IPS-NIHi7 (cell line): ENCODE measurements at regions not wholly inside any gene's neighbourhood (a gene's known extent, or its start where the extent isn't known, plus 50 kb on each side); places are given as distances from the start of the nearest gene placed in this dataset.
"Not testable (repeated sequence)": the region's sequence is repeated elsewhere in the genome, so short reads cannot be mapped to it uniquely, and the experiment has no call there.

Experiments
- DNase-seq: peaks from one replicate; pipeline ENCODE4 v3.0.0; 2012; ENCODE audit warnings: mixed read lengths; ENCODE audit errors: extremely low spot score

DNA sequence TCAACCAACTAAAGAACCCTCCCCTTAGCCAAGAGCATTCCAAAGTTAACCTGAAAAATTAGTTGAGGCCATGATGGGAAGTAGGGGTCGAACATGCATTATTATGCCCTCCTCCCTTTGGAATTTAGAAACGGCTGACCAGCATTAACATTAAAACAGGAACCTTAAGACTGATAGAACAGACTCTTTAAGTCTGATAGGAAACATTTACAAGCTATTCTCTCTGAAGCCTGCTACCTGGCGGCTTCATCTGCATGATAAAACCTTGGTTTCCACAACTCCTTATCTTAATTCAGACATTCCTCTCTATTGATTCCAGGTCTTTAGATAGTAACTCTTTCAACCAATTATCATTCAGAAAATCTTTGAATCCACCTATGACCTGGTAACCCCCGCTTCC, 331.0 kb downstream of the CGGBP1 start:
- no peak for DNase-seq

DNA sequence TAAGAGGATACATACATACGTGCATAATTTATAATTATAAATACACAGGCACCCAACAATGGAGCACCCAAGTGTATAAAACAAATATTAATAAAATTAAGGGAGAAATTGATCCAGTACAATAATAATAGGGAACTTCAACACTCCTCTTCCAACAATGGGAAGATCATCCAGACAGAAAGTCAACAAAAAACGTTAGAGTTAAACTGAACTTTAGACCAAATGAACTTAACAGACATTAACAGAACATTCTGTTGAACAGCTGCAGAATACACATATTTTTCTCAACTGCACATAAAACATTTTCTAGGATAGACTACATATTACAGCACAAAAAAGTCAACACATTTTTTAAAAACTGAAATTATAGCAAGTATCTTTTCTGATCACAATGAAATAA, 339.7 kb downstream of the CGGBP1 start:
- no peak for DNase-seq

- no peak for DNase-seq
Observed at GRCh38 chr3:87710511-87710910, 348.3 kb downstream of the CGGBP1 start.

GRCh38 chr3:87710028-87710427, 348.8 kb downstream of the CGGBP1 start:
- DNase-seq = no peak

DNA sequence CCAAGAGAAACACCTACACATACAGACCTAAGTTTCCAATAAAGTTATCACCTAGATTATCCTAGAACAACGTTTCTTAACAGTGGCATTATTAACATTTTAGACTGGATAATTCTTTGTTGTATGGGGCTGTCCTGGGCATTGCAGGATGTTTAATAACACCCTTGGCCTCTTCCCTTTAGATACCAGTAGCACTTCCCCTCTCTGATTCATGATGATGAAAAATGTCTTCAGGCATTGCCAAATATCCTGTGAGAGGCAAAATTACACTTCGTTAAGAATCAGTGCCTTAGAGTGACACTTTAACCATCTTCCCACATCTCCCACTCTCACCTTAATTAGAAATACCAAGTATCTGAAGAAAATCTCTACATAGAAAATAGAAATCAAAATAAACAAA, 352.6 kb downstream of the CGGBP1 start:
- DNase-seq = no peak

DNA sequence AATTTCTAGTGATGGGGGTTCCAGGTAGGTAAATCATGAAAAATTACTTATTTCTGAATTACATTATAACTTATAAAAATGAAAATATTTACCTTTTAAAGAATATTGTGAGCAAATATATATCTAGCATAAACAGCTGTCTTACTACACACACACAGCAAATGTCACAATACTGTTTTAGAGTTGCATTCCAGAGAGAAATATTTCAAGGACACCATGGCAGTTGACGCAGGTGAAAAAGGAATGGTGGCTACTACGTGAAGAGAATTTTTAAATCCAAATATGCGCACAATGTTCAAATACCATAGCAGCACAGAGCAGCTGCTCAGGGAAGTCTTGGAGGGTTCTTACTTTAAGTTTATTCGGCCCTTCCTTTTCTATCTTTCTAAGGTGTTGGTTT, 356.2 kb downstream of the CGGBP1 start:
- no peak for DNase-seq

- no peak for DNase-seq
Observed at GRCh38 chr3:87696124-87697013, 362.4 kb downstream of the CGGBP1 start.

GRCh38 chr3:87694678-87695077, 364.1 kb downstream of the CGGBP1 start:
- DNase-seq = no peak

DNA sequence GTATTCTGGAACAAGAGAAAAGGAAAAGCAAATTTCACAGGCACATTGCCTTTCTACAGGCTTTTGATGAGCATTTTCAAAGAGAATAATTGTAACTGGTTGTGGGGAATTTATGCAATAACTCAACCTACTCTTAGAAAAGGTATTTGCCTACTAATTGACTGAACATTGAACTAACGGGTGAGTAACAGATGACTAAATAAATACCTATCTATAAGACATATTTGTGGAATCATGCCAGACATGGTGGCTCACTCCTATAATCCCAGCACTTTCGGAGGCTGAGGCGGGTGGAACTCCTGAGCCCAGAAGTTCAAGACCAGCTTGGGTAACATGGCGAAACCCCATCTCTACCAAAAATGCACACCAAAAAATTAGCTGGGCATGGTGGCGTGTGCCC, 367.7 kb downstream of the CGGBP1 start:
- no peak for DNase-seq

GRCh38 chr3:87678984-87679660, 379.7 kb downstream of the CGGBP1 start:
- DNase-seq = not testable (repeated sequence)

DNA sequence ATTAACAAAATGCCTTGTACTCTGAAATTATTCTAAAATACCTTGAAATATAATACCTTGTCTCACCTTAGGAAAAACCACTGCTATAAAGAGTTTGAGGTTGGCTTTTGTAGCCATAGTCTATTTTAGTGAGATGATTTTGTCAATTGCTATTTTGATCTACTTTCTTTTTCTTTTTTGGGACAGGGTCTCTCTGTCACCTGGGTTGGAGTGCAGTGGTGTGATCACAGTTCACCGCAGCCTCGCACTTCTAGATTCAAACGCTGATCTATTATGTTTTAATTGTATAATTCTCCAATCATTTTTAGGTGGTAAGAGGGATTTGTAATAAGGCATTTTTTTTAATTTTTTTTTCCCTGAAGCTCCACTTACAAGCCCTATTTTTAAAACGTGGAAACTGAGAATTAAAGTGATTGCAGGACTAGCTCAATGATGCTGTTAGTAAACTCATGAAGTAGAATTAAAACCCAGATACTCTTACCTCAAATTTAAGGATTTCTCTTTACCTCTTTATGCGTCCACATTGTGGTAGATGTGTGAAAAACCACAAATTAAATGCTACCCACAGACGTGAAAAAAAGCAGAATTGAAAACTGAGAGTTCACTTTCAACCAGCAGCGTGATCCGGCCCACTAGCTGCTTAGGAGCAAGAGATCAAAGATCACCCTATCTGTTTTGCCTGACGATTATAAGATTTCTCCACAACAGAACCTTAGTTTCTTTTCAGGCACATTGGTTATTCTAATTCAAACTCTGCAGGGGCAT, 384.2 kb downstream of the CGGBP1 start:
- DNase-seq = no peak

DNA sequence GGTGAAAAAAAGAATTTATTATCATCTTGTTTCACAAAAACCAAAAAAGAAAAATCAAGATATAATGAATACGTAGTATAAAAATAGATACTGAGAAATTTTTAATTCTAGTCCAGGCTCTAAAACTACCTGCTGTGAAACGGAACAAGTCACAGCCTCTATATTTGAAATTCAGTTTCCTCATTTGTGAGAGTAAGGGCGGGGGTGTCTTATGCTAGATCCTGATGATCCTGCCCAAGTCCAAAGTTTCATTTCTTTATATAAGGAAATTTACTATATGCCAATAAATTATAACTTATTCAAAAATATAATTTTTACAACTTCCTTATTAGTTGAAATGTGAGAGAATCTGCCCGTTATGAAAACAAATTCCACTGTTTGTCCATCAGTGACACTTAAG, 385.7 kb downstream of the CGGBP1 start:
- DNase-seq = no peak

- DNase-seq = no peak
Observed at GRCh38 chr3:87654184-87654583, 377.8 kb upstream of the POU1F1 start.

- not testable (repeated sequence) for DNase-seq
Observed at GRCh38 chr3:87653138-87653537, 376.8 kb upstream of the POU1F1 start.

GRCh38 chr3:87634426-87634825, 358.0 kb upstream of the POU1F1 start:
- DNase-seq = no peak

DNA sequence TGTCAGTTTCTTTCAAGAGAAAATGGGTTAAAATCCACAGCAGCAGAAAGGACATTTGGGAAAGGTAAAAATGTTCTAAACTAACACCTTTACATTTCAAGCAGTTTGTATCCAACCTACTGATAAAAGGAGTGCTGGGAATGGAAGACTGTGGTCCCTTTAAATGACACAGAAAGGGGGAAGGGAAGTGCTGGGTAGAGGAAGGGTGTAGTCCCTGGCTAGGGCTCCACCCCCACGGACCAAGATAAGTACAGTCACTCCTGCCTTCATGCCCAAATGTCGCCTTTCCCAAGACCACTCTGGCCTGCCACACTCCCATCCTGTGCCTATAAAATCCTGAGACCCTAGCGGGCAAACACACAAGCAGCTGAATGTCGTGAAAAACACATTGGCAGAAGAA, 350.9 kb upstream of the POU1F1 start:
- DNase-seq = no peak

DNA sequence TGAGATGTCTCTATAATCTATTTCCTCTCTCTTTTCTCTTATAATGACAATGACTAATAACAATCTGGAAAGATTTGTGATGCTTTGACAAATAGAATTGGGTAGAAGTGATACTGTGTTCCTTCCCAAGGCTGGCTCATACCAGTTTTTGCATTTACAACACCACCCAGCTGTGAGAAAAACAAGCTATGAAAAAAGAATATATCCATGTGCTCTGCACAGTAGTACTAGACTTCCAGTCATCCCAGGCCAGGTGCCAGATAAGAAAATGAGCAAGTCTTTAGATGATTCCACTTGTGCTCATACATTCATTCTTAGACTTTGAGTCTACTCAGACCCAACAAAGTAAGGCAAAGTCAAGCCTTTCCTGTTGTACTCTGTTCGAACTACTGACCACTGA, 350.2 kb upstream of the POU1F1 start:
- no peak for DNase-seq

GRCh38 chr3:87625876-87626275, 349.5 kb upstream of the POU1F1 start:
- no peak for DNase-seq

DNA sequence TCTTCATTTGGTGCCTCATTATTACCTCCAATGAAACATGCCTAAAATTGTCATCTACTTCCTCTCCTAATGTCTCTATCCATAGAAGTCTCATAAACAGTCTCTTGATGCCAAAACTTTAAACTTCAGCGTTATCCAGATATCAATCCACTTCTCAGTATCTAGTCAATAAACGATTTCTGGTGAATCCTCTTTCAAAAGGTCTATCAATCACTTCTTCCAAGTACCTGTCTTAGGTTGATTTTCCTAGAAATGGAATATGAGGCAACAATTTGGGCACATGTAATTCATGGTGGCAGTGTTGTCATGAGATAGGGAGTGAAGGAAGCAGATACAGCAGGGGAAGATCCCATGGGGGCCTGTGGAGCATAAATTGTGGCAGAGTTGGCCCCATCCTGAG, 348.5 kb upstream of the POU1F1 start:
- DNase-seq = no peak

DNA sequence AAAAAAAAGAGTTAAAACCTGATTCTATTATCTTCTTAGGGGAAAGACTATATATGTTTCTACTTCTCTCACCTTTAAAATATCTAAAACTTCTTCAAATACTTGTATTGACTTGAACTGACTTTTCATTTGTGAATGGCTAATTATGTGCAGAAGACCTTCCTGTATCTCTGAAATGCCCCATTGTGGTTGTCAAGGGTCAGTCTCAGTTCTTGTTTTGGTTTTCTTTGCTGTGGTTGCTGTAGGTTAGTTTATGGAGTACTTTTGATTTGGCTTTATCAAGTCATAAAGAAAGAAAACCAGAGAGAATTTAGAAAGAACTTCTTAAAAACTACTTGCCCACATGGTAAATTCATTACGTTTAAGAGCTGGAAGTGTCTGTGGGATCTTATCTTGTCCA, 345.3 kb upstream of the POU1F1 start:
- DNase-seq = no peak

GRCh38 chr3:87615506-87615905, 339.1 kb upstream of the POU1F1 start:
- no peak for DNase-seq

DNA sequence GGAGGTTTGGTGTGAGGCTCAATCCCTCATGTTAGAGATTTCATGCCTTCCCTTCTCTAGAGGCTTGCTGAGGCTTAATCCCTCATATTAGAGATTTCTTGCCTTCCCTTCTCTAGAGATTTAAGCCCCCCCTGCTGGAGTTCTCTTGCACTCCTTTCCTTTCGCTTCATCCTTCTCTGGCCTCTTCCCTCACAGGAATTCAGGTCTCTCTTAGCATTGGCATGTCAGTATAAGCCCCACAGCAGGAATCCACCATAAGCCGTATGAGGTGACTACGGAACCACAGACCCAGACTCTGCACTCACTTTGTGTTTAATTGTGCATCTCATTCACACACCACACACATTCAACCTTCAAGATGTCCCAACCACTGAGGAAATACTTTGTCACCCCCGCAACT, 338.6 kb upstream of the POU1F1 start:
- no peak for DNase-seq

DNA sequence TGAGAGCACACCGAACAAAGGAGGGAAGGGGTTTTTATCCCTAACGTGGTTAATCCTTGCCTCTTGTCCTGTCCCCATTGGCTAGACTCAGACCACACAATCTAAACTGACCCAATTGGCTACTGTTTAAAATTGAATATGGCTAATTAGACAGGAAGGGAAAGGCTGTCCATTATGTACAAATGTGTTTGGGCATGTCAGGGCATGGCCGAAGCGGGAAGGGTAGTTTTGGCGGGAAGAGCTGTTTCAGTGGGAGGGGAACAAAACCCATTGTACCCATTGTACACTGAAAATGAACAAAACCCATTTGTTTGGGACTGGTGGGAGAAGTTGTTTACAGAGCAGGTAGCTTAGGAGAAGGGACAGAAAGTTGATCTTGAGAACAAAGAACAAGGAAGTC, 330.9 kb upstream of the POU1F1 start:
- no peak for DNase-seq
